ENCODE measurements at regions not wholly inside any gene's neighbourhood (a gene's known extent, or its start where the extent isn't known, plus 50 kb on each side); places are given as distances from the start of the nearest gene placed in this dataset.

- TF ChIP-seq MXD1 (CRISPR knock-in tag; IDR thresholded peaks at IDR 0.05; ENCODE audit: borderline replicate concordance, poor library complexity, severe bottlenecking) (no peak), ZNF263 (CRISPR knock-in tag; IDR thresholded peaks at IDR 0.05; ENCODE audit: borderline replicate concordance) (no peak), ILF3 (IDR thresholded peaks at IDR 0.05; ENCODE audit: borderline replicate concordance) (no peak), ZBTB40 (IDR thresholded peaks at IDR 0.05) (no peak), ZBTB40 (CRISPR knock-in tag; IDR thresholded peaks at IDR 0.05) (no peak), CBX1 (IDR thresholded peaks at IDR 0.05; ENCODE audit: low read depth) (no peak), SRSF1 (IDR thresholded peaks at IDR 0.05; ENCODE audit: low read depth, low read length) (no peak), ZNF766 (CRISPR knock-in tag; conservative IDR thresholded peaks at IDR 0.05) (no peak), TBL1XR1 (IDR thresholded peaks at IDR 0.05; ENCODE audit: low read length in 2 of 2) (no peak), ZNF311 (CRISPR knock-in tag; IDR thresholded peaks at IDR 0.05) (no peak), SIN3B (IDR thresholded peaks at IDR 0.05; ENCODE audit: low read depth) (no peak; the same call in 1 of the 2 replicates), RFX5 (IDR thresholded peaks at IDR 0.05; ENCODE audit: low read depth, low read length) (no peak), STAT5B (CRISPR knock-in tag; IDR thresholded peaks at IDR 0.05) (no peak), EGR1 (conservative IDR thresholded peaks at IDR 0.05) (0 out of 2 replicates have a peak, but pooled peaks have one; percentile 25), PTRF (tag; IDR thresholded peaks at IDR 0.05) (no peak), SREBF1 (IDR thresholded peaks at IDR 0.05; ENCODE audit: borderline replicate concordance, low read depth, low read length) (no peak), ZNF561 (CRISPR knock-in tag; conservative IDR thresholded peaks at IDR 0.05) (no peak), TGIF2 (CRISPR knock-in tag; IDR thresholded peaks at IDR 0.05) (no peak)
Measured at GRCh38 chr15:77543159-77543882, 89.4 kb downstream of the LINGO1 start (continued).

Measured in K562 (cell line).